PC-3 (cell line): ENCODE measurements at regions not wholly inside any gene's neighbourhood (a gene's known extent, or its start where the extent isn't known, plus 50 kb on each side); places are given as distances from the start of the nearest gene placed in this dataset.
"Not testable (repeated sequence)": the region's sequence is repeated elsewhere in the genome, so short reads cannot be mapped to it uniquely, and the experiment has no call there.

ENCODE experiments used
- CTCF ChIP-seq: fragments of 300-600 bp; sonication (generic); conservative IDR thresholded peaks from 2 replicates; pipeline ENCODE4 v1.5.1; 2017; ENCODE audit warnings: antibody characterized with exemption, low read depth, mild to moderate bottlenecking, low read length
- EZH2 ChIP-seq: fragments of 300-600 bp; sonication (generic); IDR thresholded peaks from one replicate; pipeline ENCODE4 v1.6.1; 2017; ENCODE audit warnings: antibody characterized with exemption, mild to moderate bottlenecking, low read length; ENCODE audit not compliant: unreplicated experiment

GRCh38 chr14:19198341-19198740, 231.1 kb downstream of the POTEM start:
- TF ChIP-seq CTCF, EZH2: not testable (repeated sequence)
